GM19463 (cell line): ENCODE measurements at regions not wholly inside any gene's neighbourhood (a gene's known extent, or its start where the extent isn't known, plus 50 kb on each side); places are given as distances from the start of the nearest gene placed in this dataset.
A peak's percentile ranks its signal among the peaks of the same experiment; 100 is the strongest.
"Not testable (repeated sequence)": the region's sequence is repeated elsewhere in the genome, so short reads cannot be mapped to it uniquely, and the experiment has no call there.

Source experiments
- ATAC-seq: cut with Tn5 transposase; IDR thresholded peaks from one replicate; pipeline ENCODE4 v1.9.1; 2021; ENCODE audit warnings: mild to moderate bottlenecking, moderate library complexity; ENCODE audit not compliant: unreplicated experiment

- no peak for ATAC-seq
These were observed 714.6 kb downstream of the SEMA5A start for GRCh38 chr5:8831251-8831650.

DNA sequence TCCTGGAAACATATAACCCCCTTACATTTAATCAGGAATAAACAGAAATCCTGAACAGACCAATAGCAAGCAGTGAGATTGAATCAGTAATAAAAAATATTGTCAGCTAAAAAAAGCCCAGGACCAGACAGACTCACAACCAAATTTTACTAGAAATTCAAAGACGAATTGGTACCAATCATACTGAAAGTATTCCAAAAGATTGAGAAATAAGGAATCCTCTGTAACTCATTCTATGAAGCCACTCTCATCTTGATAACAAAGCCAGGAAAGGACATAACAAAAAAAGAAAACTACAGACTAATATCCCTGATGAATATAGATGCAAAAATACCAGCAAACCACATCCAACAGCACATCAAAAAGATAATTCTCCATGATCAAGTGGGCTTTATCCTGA, 714.0 kb downstream of the SEMA5A start:
- no peak for ATAC-seq

GRCh38 chr5:8839361-8840055, 706.4 kb downstream of the SEMA5A start:
- no peak for ATAC-seq

GRCh38 chr5:8840237-8840636, 705.6 kb downstream of the SEMA5A start:
- ATAC-seq: no peak

DNA sequence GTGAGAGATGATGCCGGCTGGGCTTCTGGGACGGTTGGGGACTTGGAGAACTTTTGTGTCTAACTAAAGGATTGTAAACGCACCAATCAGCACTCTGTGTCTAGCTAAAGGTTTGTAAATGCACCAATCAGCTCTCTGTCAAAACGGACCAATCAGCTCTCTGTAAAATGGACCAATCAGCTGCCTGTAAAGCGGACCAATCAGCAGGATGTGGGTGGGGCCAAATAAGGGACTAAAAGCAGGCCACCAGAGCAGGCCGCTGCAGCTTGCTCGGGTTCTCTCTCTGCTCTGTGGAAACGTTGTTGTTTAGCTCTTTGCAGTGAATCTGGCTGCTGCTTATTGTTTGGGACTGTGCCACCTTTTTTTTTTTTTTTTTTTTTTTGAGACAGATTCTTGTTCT, 705.1 kb downstream of the SEMA5A start:
- ATAC-seq: not testable (repeated sequence)

GRCh38 chr5:8842971-8843551, 702.8 kb downstream of the SEMA5A start:
- no peak for ATAC-seq

DNA sequence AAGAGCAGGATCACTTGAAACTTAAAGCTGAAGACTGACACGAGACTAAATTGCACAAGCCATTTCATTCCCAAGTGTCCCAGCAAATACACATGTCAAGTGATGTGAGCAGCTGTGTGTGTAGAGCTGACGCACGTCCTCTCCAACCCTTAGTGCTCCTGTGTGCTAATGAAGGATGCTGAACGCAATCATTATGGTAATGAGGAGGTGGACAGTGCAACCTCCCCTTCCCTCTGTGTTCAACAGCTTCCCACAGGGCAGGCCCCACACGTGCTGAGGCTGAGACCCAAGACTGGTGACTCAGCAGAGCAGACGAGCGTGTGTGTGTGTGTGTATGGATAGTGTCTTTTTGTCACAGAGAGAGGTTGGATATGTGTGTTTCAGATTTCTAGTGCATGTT, 702.1 kb downstream of the SEMA5A start:
- no peak for ATAC-seq

DNA sequence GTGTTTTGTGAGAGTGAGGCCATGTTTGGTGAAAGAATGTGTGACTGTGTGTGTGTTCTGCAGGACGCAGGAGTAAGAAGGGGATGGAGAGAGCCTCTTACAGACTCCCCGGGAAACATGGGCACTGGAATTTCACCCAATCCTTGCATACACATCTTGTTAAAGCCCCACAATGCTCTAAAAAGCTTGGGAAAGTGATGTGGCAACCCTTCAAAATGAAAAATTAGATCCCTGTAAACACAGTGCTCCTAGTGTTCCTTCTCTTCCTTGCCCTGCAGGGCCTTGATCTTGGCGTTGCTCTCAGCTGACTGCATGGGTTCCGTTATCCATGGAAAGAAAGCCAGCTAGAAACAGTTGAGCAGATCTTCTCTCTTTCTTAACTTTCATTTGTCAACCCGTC, 701.7 kb downstream of the SEMA5A start:
- no peak for ATAC-seq

DNA sequence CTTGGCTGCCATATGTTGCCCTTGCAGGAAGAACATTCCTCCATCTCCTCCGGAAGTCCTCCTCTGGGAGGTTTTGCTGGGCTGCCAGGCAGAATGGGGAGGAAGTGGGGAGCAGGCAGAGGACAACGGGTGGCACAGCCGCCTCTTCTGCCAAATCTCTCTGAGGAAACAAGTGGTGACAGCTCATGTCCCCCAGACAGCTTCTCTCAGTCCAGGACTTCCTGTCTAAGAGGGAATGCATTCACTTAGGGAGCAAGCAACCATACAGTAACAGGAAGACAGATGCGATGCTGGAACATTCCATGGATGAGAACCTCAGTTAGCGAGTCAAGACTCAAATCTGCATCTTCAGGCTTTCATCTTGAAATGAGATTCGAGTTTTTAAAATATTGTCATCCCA, 701.0 kb downstream of the SEMA5A start:
- no peak for ATAC-seq

DNA sequence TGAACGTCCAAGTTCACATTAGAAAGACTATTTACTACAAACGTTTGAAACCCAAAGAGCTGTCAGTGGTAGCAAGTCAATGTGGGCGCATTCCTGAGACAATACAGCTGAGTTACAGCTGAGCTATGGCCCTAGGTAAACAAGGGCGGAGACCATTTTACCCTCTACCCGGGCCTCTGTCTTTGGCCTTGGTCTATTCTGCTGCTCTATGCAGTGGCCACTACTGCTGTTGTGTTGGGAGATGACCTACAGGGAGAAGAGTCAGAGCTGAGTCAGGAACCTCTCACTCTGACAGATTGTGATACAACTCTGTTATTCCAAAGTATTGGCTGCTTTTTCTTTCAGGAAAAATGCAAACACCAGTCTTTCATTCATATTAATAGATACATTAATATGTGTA, 700.6 kb downstream of the SEMA5A start:
- no peak for ATAC-seq

- no peak for ATAC-seq
These were observed 697.5 kb downstream of the SEMA5A start for GRCh38 chr5:8848366-8848765.

- ATAC-seq: no peak
These were observed 696.8 kb downstream of the SEMA5A start for GRCh38 chr5:8848997-8849594.

GRCh38 chr5:8851101-8851500, 694.8 kb downstream of the SEMA5A start:
- no peak for ATAC-seq

GRCh38 chr5:8857051-8857450, 688.8 kb downstream of the SEMA5A start:
- ATAC-seq: no peak

GRCh38 chr5:8861764-8862163, 684.1 kb downstream of the SEMA5A start:
- ATAC-seq: no peak

- peak; percentile 84 for ATAC-seq
These were observed 681.8 kb downstream of the SEMA5A start for GRCh38 chr5:8864053-8864452.

- ATAC-seq: no peak
These were observed 680.6 kb downstream of the SEMA5A start for GRCh38 chr5:8865266-8865665.

- no peak for ATAC-seq
These were observed 680.0 kb downstream of the SEMA5A start for GRCh38 chr5:8865686-8866374.

DNA sequence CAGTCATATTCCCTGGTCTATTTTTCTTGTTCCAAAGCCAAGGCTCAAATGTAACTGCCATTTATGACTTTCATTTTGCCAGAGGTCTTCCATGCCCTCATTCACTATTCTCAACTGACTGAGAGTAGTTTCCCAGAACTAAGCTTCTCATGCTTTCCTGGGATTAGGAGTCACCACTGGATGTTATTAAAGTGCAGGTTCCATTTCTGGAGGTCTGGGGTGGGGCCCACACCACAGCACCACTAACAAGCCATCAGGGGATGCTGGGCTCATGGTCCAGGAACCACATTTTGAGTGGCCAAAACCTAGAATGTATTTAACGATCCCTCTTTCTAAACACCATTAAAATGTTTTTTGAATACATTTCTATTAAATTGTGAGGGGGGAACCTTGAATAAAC, 677.6 kb downstream of the SEMA5A start:
- ATAC-seq: no peak

GRCh38 chr5:8869932-8870331, 675.9 kb downstream of the SEMA5A start:
- no peak for ATAC-seq

DNA sequence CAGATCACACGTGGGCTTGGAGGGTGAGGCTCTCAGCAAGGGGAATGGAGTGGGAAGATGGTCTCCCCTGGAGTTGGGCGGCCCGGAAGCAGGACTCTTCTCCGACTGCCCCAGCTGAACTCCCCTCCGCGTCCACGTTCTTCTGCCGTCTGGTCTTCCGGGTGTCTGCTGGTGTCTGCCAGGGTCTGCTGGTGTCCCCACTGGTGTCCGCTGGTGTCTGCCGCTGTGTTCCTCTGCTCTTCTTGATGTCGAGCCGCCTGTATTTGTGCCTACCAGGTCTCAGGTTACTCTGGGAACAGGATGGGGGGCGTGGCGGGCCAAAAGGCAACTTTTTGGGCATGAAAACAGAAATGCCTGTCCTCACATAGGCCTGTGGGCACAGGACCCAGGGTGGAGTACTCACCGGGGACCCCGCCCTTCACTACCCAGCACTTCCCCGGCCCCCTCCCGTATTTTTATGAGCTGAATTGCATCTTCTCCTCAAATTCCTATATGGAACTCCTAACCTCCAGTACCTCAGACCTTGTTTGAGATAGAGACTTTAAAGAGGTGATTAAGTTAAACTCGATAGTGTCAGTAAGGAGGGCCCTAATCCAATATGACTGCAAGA, 675.4 kb downstream of the SEMA5A start:
- ATAC-seq: no peak

DNA sequence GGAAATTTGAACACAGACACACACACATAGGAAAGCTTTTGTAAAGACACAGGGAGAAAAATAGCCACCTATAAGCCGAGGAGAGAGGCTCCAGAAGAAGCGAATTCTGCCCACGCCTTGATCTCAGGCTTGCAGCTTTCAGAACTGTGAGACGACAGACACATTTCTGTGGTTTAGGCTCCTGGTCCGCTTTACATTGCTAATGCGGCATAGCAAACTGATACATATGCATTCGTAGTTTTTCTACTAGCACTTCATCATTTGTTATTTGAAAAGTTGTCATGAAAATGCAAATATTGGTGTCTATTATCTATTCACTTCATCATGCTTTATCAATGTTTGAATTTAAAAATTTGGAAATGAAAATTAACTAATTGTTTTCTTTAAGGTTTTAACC, 674.9 kb downstream of the SEMA5A start:
- no peak for ATAC-seq
